ENCODE measurements at regions not wholly inside any gene's neighbourhood (a gene's known extent, or its start where the extent isn't known, plus 50 kb on each side); places are given as distances from the start of the nearest gene placed in this dataset.

DNA sequence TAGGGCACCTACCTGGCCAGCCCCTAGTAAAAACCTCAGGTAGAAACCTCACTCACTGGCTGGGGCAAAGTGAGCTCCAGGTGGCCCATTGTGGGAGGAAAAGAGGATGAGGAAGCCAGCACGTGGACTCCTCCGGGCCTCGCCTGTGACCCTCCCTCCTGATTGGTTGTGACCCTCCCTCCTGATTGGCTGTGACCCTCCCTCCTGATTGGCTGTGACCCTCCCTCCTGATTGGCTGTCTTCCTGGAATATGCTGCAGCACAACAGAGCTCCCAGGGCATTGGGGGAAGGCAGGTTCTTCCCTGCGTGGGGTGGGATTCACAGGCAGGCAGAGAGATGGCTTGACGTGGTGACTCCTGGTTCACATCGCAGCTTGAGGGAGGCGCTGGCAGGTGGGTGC, 343.0 kb downstream of the GLRX3 start:
- TF ChIP-seq, protein P1, sequence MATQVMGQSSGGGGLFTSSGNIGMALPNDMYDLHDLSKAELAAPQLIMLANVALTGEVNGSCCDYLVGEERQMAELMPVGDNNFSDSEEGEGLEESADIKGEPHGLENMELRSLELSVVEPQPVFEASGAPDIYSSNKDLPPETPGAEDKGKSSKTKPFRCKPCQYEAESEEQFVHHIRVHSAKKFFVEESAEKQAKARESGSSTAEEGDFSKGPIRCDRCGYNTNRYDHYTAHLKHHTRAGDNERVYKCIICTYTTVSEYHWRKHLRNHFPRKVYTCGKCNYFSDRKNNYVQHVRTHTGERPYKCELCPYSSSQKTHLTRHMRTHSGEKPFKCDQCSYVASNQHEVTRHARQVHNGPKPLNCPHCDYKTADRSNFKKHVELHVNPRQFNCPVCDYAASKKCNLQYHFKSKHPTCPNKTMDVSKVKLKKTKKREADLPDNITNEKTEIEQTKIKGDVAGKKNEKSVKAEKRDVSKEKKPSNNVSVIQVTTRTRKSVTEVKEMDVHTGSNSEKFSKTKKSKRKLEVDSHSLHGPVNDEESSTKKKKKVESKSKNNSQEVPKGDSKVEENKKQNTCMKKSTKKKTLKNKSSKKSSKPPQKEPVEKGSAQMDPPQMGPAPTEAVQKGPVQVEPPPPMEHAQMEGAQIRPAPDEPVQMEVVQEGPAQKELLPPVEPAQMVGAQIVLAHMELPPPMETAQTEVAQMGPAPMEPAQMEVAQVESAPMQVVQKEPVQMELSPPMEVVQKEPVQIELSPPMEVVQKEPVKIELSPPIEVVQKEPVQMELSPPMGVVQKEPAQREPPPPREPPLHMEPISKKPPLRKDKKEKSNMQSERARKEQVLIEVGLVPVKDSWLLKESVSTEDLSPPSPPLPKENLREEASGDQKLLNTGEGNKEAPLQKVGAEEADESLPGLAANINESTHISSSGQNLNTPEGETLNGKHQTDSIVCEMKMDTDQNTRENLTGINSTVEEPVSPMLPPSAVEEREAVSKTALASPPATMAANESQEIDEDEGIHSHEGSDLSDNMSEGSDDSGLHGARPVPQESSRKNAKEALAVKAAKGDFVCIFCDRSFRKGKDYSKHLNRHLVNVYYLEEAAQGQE (IDR thresholded peaks at IDR 0.05; ENCODE audit: unreplicated experiment): no peak
- TF ChIP-seq ZNF114 (CRISPR knock-in tag; IDR thresholded peaks at IDR 0.05) (no peak), EZH2 (IDR thresholded peaks at IDR 0.05; ENCODE audit: low read depth, unreplicated experiment) (no peak)
- TF ChIP-seq, protein P2, sequence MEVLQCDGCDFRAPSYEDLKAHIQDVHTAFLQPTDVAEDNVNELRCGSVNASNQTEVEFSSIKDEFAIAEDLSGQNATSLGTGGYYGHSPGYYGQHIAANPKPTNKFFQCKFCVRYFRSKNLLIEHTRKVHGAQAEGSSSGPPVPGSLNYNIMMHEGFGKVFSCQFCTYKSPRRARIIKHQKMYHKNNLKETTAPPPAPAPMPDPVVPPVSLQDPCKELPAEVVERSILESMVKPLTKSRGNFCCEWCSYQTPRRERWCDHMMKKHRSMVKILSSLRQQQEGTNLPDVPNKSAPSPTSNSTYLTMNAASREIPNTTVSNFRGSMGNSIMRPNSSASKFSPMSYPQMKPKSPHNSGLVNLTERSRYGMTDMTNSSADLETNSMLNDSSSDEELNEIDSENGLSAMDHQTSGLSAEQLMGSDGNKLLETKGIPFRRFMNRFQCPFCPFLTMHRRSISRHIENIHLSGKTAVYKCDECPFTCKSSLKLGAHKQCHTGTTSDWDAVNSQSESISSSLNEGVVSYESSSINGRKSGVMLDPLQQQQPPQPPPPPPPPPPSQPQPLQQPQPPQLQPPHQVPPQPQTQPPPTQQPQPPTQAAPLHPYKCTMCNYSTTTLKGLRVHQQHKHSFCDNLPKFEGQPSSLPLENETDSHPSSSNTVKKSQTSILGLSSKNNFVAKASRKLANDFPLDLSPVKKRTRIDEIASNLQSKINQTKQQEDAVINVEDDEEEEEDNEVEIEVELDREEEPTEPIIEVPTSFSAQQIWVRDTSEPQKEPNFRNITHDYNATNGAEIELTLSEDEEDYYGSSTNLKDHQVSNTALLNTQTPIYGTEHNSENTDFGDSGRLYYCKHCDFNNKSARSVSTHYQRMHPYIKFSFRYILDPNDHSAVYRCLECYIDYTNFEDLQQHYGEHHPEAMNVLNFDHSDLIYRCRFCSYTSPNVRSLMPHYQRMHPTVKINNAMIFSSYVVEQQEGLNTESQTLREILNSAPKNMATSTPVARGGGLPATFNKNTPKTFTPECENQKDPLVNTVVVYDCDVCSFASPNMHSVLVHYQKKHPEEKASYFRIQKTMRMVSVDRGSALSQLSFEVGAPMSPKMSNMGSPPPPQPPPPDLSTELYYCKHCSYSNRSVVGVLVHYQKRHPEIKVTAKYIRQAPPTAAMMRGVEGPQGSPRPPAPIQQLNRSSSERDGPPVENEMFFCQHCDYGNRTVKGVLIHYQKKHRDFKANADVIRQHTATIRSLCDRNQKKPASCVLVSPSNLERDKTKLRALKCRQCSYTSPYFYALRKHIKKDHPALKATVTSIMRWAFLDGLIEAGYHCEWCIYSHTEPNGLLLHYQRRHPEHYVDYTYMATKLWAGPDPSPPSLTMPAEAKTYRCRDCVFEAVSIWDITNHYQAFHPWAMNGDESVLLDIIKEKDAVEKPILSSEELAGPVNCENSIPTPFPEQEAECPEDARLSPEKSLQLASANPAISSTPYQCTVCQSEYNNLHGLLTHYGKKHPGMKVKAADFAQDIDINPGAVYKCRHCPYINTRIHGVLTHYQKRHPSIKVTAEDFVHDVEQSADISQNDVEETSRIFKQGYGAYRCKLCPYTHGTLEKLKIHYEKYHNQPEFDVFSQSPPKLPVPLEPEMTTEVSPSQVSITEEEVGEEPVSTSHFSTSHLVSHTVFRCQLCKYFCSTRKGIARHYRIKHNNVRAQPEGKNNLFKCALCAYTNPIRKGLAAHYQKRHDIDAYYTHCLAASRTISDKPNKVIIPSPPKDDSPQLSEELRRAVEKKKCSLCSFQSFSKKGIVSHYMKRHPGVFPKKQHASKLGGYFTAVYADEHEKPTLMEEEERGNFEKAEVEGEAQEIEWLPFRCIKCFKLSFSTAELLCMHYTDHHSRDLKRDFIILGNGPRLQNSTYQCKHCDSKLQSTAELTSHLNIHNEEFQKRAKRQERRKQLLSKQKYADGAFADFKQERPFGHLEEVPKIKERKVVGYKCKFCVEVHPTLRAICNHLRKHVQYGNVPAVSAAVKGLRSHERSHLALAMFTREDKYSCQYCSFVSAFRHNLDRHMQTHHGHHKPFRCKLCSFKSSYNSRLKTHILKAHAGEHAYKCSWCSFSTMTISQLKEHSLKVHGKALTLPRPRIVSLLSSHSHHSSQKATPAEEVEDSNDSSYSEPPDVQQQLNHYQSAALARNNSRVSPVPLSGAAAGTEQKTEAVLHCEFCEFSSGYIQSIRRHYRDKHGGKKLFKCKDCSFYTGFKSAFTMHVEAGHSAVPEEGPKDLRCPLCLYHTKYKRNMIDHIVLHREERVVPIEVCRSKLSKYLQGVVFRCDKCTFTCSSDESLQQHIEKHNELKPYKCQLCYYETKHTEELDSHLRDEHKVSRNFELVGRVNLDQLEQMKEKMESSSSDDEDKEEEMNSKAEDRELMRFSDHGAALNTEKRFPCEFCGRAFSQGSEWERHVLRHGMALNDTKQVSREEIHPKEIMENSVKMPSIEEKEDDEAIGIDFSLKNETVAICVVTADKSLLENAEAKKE (CRISPR knock-in tag; IDR thresholded peaks at IDR 0.05): no peak
- TF ChIP-seq, protein P3, sequence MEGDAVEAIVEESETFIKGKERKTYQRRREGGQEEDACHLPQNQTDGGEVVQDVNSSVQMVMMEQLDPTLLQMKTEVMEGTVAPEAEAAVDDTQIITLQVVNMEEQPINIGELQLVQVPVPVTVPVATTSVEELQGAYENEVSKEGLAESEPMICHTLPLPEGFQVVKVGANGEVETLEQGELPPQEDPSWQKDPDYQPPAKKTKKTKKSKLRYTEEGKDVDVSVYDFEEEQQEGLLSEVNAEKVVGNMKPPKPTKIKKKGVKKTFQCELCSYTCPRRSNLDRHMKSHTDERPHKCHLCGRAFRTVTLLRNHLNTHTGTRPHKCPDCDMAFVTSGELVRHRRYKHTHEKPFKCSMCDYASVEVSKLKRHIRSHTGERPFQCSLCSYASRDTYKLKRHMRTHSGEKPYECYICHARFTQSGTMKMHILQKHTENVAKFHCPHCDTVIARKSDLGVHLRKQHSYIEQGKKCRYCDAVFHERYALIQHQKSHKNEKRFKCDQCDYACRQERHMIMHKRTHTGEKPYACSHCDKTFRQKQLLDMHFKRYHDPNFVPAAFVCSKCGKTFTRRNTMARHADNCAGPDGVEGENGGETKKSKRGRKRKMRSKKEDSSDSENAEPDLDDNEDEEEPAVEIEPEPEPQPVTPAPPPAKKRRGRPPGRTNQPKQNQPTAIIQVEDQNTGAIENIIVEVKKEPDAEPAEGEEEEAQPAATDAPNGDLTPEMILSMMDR (conservative IDR thresholded peaks at IDR 0.05; ENCODE audit: low read depth in 2 of 2): no peak
- DNase-seq (ENCODE audit: low spot score) (no peak), ATAC-seq (no peak)
- Mint-ChIP-seq H3K27ac (no peak overlapping the region), H3K4me3 (no peak overlapping the region), H3K4me1 (no peaks in the 10 kb centered on the region), H3K36me3 (ENCODE audit: low read depth) (peaks cover 51% of the 10 kb centered on the region), H3K9me3 (peaks cover 100% of the 10 kb centered on the region), H3K27me3 (ENCODE audit: insufficient read depth, low read depth, poor library complexity) (peaks cover 2% of the 10 kb centered on the region)
- Histone ChIP-seq H3K36me3 (ENCODE audit: insufficient read depth) (no peaks in the 10 kb centered on the region), H4K20me1 (replicated peaks; ENCODE audit: insufficient read depth) (no peaks in the 10 kb centered on the region), H3K4me2 (no peak overlapping the region), H3K4me3 (no peak overlapping the region), H3K9me2 (ENCODE audit: insufficient read depth) (no peaks in the 10 kb centered on the region), H2AFZ (no peak overlapping the region), H3K27ac (ENCODE audit: low read depth) (no peak overlapping the region), H3K27me3 (ENCODE audit: insufficient read depth) (no peaks in the 10 kb centered on the region), H3K79me2 (replicated peaks; ENCODE audit: insufficient read depth) (no peaks in the 10 kb centered on the region), H3K4me1 (ENCODE audit: insufficient read depth) (no peaks in the 10 kb centered on the region), H3F3A (replicated peaks; ENCODE audit: low read depth) (no peaks in the 10 kb centered on the region)

Data from GM23338 (cell line).